Endodermal cell (in vitro differentiated cells): ENCODE measurements at regions not wholly inside any gene's neighbourhood (a gene's known extent, or its start where the extent isn't known, plus 50 kb on each side); places are given as distances from the start of the nearest gene placed in this dataset.

ENCODE experiments used
- DNase-seq: peaks from one replicate; pipeline ENCODE4 v3.0.0-alpha.2; 2017
- H3K27ac ChIP-seq: 2 replicates; pipeline ENCODE4 v1.5.1; 2013; ENCODE audit warnings: mild to moderate bottlenecking, low read depth, low read length, moderate library complexity
- H3K27me3 ChIP-seq: 2 replicates; pipeline ENCODE4 v1.6.1; 2013; ENCODE audit warnings: mild to moderate bottlenecking, low read length, moderate library complexity; ENCODE audit not compliant: insufficient read depth, control insufficient read depth, poor library complexity, severe bottlenecking
- H3K36me3 ChIP-seq: 2 replicates; pipeline ENCODE4 v1.7.0; 2013; ENCODE audit warnings: mild to moderate bottlenecking, low read length, moderate library complexity; ENCODE audit not compliant: control insufficient read depth, insufficient read depth
- H3K4me1 ChIP-seq: one replicate; pipeline ENCODE4 v1.7.0; 2013; ENCODE audit warnings: low read length; ENCODE audit not compliant: control insufficient read depth, insufficient read depth
- H3K4me3 ChIP-seq: 2 replicates; pipeline ENCODE4 v1.5.1; 2013; ENCODE audit warnings: mild to moderate bottlenecking, low read length, moderate library complexity
- H3K9ac ChIP-seq: 2 replicates; pipeline ENCODE4 v1.6.1; 2013; ENCODE audit warnings: mild to moderate bottlenecking, low read length, moderate library complexity; ENCODE audit not compliant: poor library complexity, severe bottlenecking; ENCODE audit errors: extremely low read depth
- H3K9me3 ChIP-seq: 2 replicates; pipeline ENCODE4 v1.6.1; 2013; ENCODE audit warnings: mild to moderate bottlenecking, low read length, moderate library complexity; ENCODE audit not compliant: control insufficient read depth
- H3K27ac Mint-ChIP-seq: 2 replicates; pipeline ENCODE4 v1.8.0; 2020; ENCODE audit warnings: mixed read lengths
- H3K27me3 Mint-ChIP-seq: 2 replicates; pipeline ENCODE4 v1.8.0; 2021; ENCODE audit warnings: mild to moderate bottlenecking, mixed read lengths; ENCODE audit not compliant: insufficient read depth
- H3K36me3 Mint-ChIP-seq: 2 replicates; pipeline ENCODE4 v1.8.0; 2020; ENCODE audit warnings: low read depth, mixed read lengths
- H3K4me1 Mint-ChIP-seq: 2 replicates; pipeline ENCODE4 v1.8.0; 2020; ENCODE audit warnings: mixed read lengths
- H3K4me3 Mint-ChIP-seq: 2 replicates; pipeline ENCODE4 v1.8.0; 2020; ENCODE audit warnings: mild to moderate bottlenecking, moderate library complexity, mixed read lengths
- H3K9me3 Mint-ChIP-seq: 2 replicates; pipeline ENCODE4 v1.8.0; 2020; ENCODE audit warnings: mild to moderate bottlenecking, mixed read lengths
- CTCF ChIP-seq: fragments of 200-600 bp; sonication (generic); conservative IDR thresholded peaks from 2 replicates; pipeline ENCODE4 v1.5.0; 2021; ENCODE audit warnings: antibody characterized with exemption, mild to moderate bottlenecking
- WGBS, 2 experiments: methylation state at CpG; one replicate each; pipeline versions ENCODE4 v1.1.5 to v1.1.7; 2013; ENCODE audit warnings: missing lambda C conversion rate in 2 of 2, mixed read lengths in 1 of 2; ENCODE audit not compliant: insufficient coverage in 1 of 2, insufficient read length in 1 of 2; 5-methylcytosine and 5-hydroxymethylcytosine counted together

GRCh38 chr2:128748336-128748735, 429.7 kb upstream of the HS6ST1 start:
- Histone ChIP-seq H3K27me3 (no peaks in the 10 kb centered on the region), H3K9me3 (no peaks in the 10 kb centered on the region), H3K36me3 (no peaks in the 10 kb centered on the region), H3K4me3 (no peak overlapping the region), H3K27ac (no peak overlapping the region), H3K9ac (no peak overlapping the region), H3K4me1 (no peaks in the 10 kb centered on the region)
- no peak overlapping the region for H3K27ac Mint-ChIP-seq
- no peaks in the 10 kb centered on the region for H3K36me3 Mint-ChIP-seq
- H3K4me1 Mint-ChIP-seq = peaks cover 22% of the 10 kb centered on the region
- 96 to 98% methylated on average over 8 to 10 of the region's 10 CpGs for WGBS, 2 experiments
- no peak overlapping the region for H3K4me3 Mint-ChIP-seq
- peaks cover 4% of the 10 kb centered on the region for H3K27me3 Mint-ChIP-seq
- H3K9me3 Mint-ChIP-seq = no peaks in the 10 kb centered on the region
- no peak for DNase-seq
- TF ChIP-seq CTCF = no peak

- DNase-seq = no peak
Measured at GRCh38 chr2:128748835-128749605, 430.4 kb upstream of the HS6ST1 start.

GRCh38 chr2:128750328-128751165, 431.9 kb upstream of the HS6ST1 start:
- Histone ChIP-seq H3K27me3 (no peaks in the 10 kb centered on the region), H3K4me1 (no peaks in the 10 kb centered on the region), H3K27ac (no peak overlapping the region), H3K9ac (no peak overlapping the region), H3K36me3 (no peaks in the 10 kb centered on the region), H3K9me3 (no peaks in the 10 kb centered on the region), H3K4me3 (no peak overlapping the region)
- peaks cover 4% of the 10 kb centered on the region for H3K27me3 Mint-ChIP-seq
- DNase-seq = no peak
- H3K9me3 Mint-ChIP-seq = no peaks in the 10 kb centered on the region
- no peak overlapping the region for H3K4me3 Mint-ChIP-seq
- 91 to 100% methylated on average over 3 to 12 of the region's 12 CpGs for WGBS, 2 experiments
- TF ChIP-seq CTCF = no peak
- H3K4me1 Mint-ChIP-seq = peaks cover 22% of the 10 kb centered on the region
- no peak overlapping the region for H3K27ac Mint-ChIP-seq
- no peaks in the 10 kb centered on the region for H3K36me3 Mint-ChIP-seq

More at GRCh38 chr2:128748835-128749605, 430.4 kb upstream of the HS6ST1 start:
- peaks cover 4% of the 10 kb centered on the region for H3K27me3 Mint-ChIP-seq
- no peaks in the 10 kb centered on the region for H3K36me3 Mint-ChIP-seq
- Histone ChIP-seq H3K4me3 (no peak overlapping the region), H3K36me3 (no peaks in the 10 kb centered on the region), H3K9ac (no peak overlapping the region), H3K9me3 (no peaks in the 10 kb centered on the region), H3K4me1 (no peaks in the 10 kb centered on the region), H3K27ac (no peak overlapping the region), H3K27me3 (no peaks in the 10 kb centered on the region)
- no peak overlapping the region for H3K27ac Mint-ChIP-seq
- H3K4me3 Mint-ChIP-seq = no peak overlapping the region
- no peak for TF ChIP-seq CTCF
- H3K4me1 Mint-ChIP-seq = peaks cover 25% of the 10 kb centered on the region
- WGBS, 2 experiments = 91 to 96% methylated on average over 7 to 9 of the region's 9 CpGs
- no peaks in the 10 kb centered on the region for H3K9me3 Mint-ChIP-seq
